ENCODE measurements at regions not wholly inside any gene's neighbourhood (a gene's known extent, or its start where the extent isn't known, plus 50 kb on each side); places are given as distances from the start of the nearest gene placed in this dataset.

- intact Hi-C loops (cut with DNase I) = no loop called here
- ATAC-seq = no peak
- no peak for DNase-seq (ENCODE audit: missing footprints)
Measured at GRCh38 chr22:26902401-26903029, 245.1 kb downstream of the MIAT start.

- intact Hi-C loops (cut with DNase I) = no loop called here
- DNase-seq (ENCODE audit: missing footprints) (no peak), ATAC-seq (no peak)
Measured at GRCh38 chr22:26903030-26903856, 245.9 kb downstream of the MIAT start.

GRCh38 chr22:26904483-26904882 is 247.1 kb downstream of the MIAT start:
- DNase-seq (ENCODE audit: missing footprints) (no peak), ATAC-seq (no peak)
- intact Hi-C loops (cut with DNase I) = no loop called here

- no peak for ATAC-seq
- DNase-seq (ENCODE audit: missing footprints) = no peak
- intact Hi-C loops (cut with DNase I) = no loop called here
Measured at GRCh38 chr22:26905076-26905475, 247.7 kb downstream of the MIAT start.

GRCh38 chr22:26905640-26906039 is 248.3 kb downstream of the MIAT start:
- intact Hi-C loops (cut with DNase I) = no loop called here
- ATAC-seq (no peak), DNase-seq (ENCODE audit: missing footprints) (no peak)

GRCh38 chr22:26906464-26906863 is 249.1 kb downstream of the MIAT start:
- no peak for ATAC-seq
- no peak for DNase-seq (ENCODE audit: missing footprints)
- intact Hi-C loops (cut with DNase I) = no loop called here

GRCh38 chr22:26907366-26907765 is 250.0 kb downstream of the MIAT start:
- DNase-seq (ENCODE audit: missing footprints) (no peak), ATAC-seq (no peak)
- intact Hi-C loops (cut with DNase I) = no loop called here

GRCh38 chr22:26910845-26911244 is 253.5 kb downstream of the MIAT start:
- intact Hi-C loops (cut with DNase I) = no loop called here
- ATAC-seq = no peak
- DNase-seq (ENCODE audit: missing footprints) = no peak

GRCh38 chr22:26912655-26913345 is 255.4 kb downstream of the MIAT start:
- ATAC-seq (no peak), DNase-seq (ENCODE audit: missing footprints) (no peak)
- intact Hi-C loops (cut with DNase I) = no loop called here

- DNase-seq (ENCODE audit: missing footprints) = no peak
- intact Hi-C loops (cut with DNase I) = no loop called here
- no peak for ATAC-seq
Measured at GRCh38 chr22:26914519-26915185, 257.3 kb downstream of the MIAT start.

- DNase-seq (ENCODE audit: missing footprints) (no peak), ATAC-seq (no peak)
- intact Hi-C loops (cut with DNase I) = no loop called here
Measured at GRCh38 chr22:26916236-26916635, 258.8 kb downstream of the MIAT start.

- DNase-seq (ENCODE audit: missing footprints) (no peak), ATAC-seq (no peak)
- intact Hi-C loops (cut with DNase I) = no loop called here
Measured at GRCh38 chr22:26918226-26918625, 260.8 kb downstream of the MIAT start.

- intact Hi-C loops (cut with DNase I) = no loop called here
- DNase-seq (ENCODE audit: missing footprints) (no peak), ATAC-seq (no peak)
Measured at GRCh38 chr22:26921726-26922125, 264.3 kb downstream of the MIAT start.

- intact Hi-C loops (cut with DNase I) = no loop called here
- ATAC-seq (no peak), DNase-seq (ENCODE audit: missing footprints) (no peak)
Measured at GRCh38 chr22:26922806-26923205, 265.4 kb downstream of the MIAT start.

- DNase-seq (ENCODE audit: missing footprints) (no peak), ATAC-seq (no peak)
- intact Hi-C loops (cut with DNase I) = no loop called here
Measured at GRCh38 chr22:26923531-26923930, 266.1 kb downstream of the MIAT start.

- intact Hi-C loops (cut with DNase I) = no loop called here
- ATAC-seq (no peak), DNase-seq (ENCODE audit: missing footprints) (no peak)
Measured at GRCh38 chr22:26927821-26928220, 270.4 kb downstream of the MIAT start.

GRCh38 chr22:26931471-26931870 is 274.1 kb downstream of the MIAT start:
- intact Hi-C loops (cut with DNase I) = no loop called here
- no peak for DNase-seq (ENCODE audit: missing footprints)
- ATAC-seq = no peak

- DNase-seq (ENCODE audit: missing footprints) (no peak), ATAC-seq (no peak)
- intact Hi-C loops (cut with DNase I) = no loop called here
Measured at GRCh38 chr22:26933105-26933590, 275.8 kb downstream of the MIAT start.

- no peak for DNase-seq (ENCODE audit: missing footprints)
- intact Hi-C loops (cut with DNase I) = no loop called here
- no peak for ATAC-seq
Measured at GRCh38 chr22:26937213-26937612, 279.8 kb downstream of the MIAT start.

All from Right ventricle myocardium inferior (tissue), 1 donor.